ENCODE measurements at regions not wholly inside any gene's neighbourhood (a gene's known extent, or its start where the extent isn't known, plus 50 kb on each side); places are given as distances from the start of the nearest gene placed in this dataset.

DNA sequence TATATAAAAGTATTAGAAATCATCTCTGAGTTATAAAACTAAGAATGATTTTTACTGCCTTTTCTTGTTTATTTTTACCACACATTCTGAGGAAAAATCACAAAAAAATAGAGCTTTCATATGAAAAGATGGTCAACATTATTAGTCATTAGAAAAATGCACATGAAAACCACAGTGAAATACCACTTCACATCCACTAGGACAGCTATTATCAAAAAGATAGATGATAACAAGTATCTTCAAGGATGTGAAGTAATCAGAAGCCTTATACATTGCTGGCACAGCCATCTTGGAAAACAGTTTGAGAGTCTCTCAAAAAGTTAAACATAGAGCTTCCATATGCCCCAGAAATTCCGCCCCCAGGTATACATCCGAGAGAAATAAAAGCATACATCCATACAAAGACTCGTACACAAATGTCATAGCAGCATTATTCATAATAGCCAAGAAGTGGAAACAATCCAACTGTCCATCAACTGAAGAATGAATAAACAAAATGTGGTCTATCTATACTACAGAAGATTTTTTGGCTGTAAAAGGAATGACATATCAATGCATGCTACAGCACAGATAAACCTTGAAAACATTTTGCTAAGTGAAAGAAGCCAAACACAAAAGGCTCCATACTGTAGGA, 523.9 kb downstream of the FUT8 start:
- DNase-seq, result no peak

- no peak for DNase-seq
Measured at GRCh38 chr14:65937079-65937959, 524.8 kb downstream of the FUT8 start.

- no peak for DNase-seq
Measured at GRCh38 chr14:65937960-65938316, 525.4 kb downstream of the FUT8 start.

DNA sequence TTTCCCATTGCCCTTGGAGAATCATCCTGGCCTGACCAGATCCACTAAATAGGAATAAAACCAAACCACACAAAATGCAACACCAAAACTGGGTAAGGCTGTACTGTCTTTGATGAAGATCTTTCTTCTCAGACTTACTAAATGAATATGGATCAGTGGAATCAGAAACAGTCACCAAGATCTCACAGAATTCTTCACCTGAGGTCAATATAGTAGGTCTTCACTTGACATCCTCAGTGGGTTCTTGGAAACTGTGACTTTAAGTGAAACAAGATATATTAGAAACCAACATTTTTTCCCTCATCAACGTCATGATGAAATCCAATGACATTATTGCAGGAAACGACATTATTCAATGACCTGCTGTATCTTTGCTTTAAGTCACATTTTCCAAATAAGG, 526.2 kb downstream of the FUT8 start:
- DNase-seq, result no peak

DNA sequence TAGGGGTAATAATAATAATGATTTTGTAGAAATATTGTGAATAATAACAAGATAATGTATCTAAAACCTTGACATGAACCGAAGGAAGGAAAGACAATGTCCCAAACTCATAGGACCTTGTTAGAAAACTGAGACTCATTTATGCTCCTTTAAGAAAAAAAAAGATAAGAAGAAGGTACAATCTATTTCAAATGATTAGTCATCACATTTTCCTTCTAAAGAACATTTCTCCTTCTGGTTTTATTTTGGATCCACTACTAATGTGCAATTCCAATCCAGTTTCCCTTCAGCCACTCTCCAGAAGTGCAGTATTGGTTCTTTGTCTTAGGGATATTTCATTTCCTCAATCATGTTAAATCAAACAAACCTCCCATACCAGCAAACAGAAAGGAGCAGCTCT, 526.7 kb downstream of the FUT8 start:
- no peak for DNase-seq

GRCh38 chr14:65940056-65940735, 527.7 kb downstream of the FUT8 start:
- no peak for DNase-seq

DNA sequence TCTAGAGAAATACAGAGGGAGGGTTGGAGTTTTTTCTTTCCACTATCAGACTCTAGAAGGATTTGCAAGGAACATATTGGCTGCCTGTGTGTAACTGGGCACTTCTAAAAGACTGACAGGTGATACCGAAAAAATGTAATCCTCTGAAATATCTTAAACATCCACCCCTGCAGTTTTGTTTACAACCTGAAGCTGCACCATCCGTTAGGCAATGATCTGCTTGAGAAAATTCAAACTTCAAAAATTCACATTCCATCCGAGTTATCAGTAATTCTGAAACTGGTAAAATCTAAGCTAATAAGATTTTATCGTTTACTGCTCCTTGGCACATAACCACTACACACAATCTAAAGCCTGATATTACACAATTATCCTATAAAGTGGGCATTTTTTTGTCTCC, 528.6 kb downstream of the FUT8 start:
- DNase-seq, result no peak

- DNase-seq, result no peak
Measured at GRCh38 chr14:65943150-65943549, 530.6 kb downstream of the FUT8 start.

DNA sequence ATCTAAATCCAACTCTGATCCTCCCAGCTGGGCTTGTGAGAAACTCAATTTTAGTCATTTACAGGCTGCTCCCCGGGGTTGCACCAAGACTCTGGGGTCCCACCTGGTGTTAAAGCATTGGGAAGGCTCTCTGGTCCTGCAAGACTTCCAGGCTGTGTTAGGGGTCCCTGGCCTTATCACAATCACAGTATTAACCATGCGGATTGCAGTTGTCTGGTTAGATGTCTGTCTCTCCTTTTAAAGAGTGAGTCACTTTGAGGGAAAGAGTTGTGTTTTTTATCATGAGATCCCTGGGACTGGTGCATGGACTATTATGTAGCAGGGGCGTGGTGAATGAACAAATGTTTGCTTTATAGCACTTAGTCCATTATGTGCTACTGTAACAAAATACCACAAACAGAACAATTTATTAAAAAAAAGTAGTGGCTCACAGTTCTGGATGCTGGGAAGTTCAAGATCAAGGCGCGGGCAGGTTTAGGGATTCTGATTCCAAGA, 531.4 kb downstream of the FUT8 start:
- DNase-seq, result no peak

DNA sequence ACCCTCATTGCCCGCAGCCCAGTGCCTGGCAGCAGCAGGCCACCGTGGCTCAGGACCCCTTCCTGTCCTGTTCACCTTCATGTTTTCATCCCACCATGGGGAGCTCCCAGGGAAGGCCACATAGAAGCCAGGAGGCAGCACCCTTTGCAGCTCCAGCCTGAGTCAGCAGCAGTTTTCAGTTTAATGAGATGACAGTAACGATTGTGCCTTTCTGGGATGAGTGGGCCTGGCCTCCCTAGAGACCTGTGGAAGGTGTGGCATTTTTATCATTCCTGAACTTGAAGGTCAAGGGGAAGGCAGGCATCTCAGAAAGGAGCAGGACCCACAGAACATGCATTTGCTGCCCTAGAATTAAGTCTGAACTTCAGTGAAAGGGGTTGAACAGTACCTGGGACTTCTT, 532.8 kb downstream of the FUT8 start:
- no peak for DNase-seq

- DNase-seq, result no peak
Measured at GRCh38 chr14:65946494-65946893, 534.0 kb downstream of the FUT8 start.

DNA sequence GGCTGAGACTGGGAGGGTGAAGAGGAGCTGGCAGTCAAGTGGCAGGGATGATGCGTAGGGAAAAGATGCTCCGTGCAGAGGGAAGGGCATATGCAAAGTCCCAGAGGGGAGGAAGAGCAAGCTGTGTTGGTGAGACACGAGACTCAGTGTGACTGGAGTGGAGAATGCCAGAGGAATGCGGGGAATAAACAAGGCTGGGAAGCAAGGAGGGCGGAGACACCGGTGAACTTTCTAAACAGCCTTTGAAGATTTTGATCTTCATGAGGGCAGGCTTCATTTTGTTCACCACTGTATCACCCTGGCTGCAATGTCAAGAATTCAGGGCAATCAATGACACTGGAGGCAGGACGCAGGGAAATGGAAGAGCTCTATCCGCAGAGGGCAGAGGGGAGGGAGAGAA, 535.8 kb downstream of the FUT8 start:
- DNase-seq, result no peak

GRCh38 chr14:65949711-65950516, 536.3 kb upstream of the CCDC196 start:
- peak in 1 of 14 donors; percentile 76 for DNase-seq

DNA sequence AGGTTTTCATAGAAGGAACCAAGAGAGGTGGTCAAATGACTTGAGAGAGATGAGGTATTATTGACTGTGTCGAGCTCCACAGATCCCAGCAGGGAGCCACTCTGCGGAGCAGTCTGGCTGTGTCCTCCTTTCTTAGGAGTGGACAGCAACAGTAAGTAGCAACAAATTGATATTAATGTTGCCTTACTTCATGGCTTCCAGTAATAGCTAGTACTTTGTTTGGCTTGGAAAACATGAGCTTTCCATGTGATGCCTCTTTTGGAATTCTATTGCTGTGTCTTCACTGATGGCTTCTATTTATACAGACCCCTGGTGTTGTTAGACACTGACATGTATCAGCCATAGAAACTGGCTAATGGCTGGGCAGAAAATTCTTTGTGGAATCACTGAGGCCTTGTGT, 531.2 kb upstream of the CCDC196 start:
- no peak for DNase-seq

- DNase-seq, result no peak
Measured at GRCh38 chr14:65957631-65958205, 528.5 kb upstream of the CCDC196 start.

DNA sequence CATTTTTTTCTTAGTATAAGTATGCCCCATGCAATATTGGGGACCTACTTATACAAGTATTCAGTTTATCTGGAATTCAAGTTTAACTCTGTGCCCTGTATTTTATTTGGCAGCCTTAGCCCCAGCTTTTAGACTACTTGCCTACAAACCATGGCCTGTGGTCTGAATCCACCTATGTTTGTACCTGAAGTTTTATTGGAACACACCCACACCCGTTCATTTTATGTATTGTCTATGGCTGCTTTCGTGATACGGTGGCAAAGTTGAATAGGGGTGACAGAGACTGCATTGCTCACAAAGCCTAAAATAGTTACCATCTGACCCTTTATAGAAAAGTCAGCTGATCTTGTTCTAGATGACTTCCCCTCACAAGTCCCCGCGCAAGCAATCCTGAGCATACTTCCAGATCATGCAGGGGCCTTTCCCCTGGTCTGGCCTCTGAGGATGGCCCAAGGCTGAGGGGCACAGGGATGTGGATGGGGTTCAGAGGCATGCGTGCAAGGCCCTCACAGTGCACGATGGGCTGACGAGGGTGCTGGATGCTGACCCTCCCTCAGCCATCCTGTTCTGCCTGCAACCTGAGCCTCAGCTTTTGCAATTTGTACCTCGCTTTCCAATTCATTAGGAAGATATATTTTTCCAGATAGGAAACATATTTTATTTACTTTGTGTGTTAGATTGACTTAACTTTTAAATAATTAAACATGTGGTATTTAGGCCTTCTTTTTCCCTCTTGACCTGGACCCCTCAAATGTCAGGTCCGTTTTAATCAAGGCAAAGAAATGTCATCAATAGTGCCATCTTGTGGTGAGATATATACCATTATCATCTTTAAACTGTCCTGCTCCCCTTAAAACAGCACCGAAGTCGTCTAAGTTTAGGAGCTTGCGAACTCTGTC, 527.3 kb upstream of the CCDC196 start:
- peak in 1 of 14 donors; percentile 47 for DNase-seq

GRCh38 chr14:65959563-65960024, 526.6 kb upstream of the CCDC196 start:
- DNase-seq, result no peak

- peak in 7 of 14 donors; percentile 4 to 47 (median 35) for DNase-seq
Measured at GRCh38 chr14:65961004-65961403, 525.2 kb upstream of the CCDC196 start.

DNA sequence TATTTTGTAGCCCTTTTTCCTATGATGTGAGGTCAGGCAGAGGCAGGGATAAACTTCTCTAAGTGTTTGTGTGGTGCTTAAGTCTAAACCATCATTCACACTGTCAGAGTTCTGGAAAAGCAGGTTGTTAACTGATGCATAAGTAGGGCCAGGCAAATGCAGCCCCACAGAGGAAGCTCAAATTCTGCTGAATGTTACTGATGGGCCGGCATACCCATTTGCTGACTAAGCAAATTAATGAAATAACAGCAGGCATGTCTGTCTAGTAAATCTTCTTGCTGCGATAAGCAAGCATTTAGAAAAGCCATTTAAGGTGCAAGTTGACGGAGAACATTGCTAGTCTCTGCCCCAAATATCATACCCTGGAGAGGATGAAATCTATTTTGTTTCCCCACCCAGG, 523.2 kb upstream of the CCDC196 start:
- no peak for DNase-seq

DNA sequence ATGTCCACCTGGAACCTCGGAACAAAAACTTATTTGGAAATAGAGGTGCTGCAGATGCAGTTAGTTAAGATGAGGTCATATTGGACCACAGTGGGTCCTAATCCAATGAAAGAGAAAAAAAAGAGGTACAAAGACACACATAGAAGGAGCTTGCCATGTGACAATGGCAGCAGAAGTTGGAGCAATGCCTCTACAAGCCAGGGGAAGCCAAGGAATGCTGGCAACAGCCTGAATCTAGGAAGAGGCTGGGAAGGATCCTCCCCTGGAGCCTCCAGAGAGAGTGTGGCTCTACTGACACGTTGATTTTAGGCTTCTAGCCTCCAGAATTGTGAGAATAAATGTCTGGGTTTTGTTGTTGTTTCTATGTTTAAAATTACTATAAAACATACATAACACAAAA, 521.8 kb upstream of the CCDC196 start:
- DNase-seq, result peak in 2 of 14 donors; percentile 5 to 12

GRCh38 chr14:65966188-65966587, 520.0 kb upstream of the CCDC196 start:
- DNase-seq, result no peak
